ENCODE measurements at regions not wholly inside any gene's neighbourhood (a gene's known extent, or its start where the extent isn't known, plus 50 kb on each side); places are given as distances from the start of the nearest gene placed in this dataset.

DNA sequence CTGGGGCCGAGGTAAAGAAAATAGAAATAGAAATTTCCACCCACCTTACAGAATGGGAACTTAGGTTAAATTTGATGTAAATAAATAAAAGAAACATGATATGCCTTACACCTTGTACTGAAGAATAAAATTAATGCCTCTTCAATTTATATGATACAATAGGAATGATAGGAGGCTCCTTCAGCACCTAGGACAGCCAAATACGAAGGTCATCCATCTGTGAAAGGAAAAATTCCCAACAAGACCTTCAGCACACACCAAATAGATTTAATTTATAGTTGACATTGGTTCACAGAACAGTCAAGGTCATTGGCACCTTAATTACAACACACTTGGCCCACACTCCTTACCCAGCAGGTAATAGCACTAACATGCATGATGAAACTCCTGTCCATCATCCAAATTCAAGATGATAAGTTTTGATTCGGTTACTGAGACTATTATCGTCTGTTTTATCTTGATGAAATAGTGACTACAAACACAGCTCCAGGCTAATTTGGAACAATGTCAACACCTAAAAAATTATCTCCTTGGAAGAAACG is 250.9 kb downstream of the SNX13 start:
- DNase-seq (ENCODE audit: low read depth): peak; percentile 15

DNA sequence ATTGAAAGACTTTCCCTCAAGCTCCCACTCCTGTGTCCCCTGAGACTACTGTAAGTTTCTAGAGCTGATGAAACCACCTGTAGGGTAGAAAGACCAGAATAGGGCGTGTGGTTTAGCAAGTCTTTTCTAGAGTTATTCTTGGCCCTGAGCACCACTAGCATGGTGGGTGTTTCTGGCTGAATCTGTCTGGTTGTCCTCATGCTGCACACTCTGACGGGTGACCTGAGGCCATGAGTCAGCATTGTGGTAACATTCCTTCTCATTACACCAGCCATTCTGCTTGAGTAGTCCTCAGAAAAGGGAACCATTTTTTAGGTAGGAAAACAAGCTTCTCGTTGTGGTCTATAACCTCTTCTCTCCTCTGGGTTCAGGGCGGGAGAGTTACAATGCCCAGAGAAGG is 250.3 kb downstream of the SNX13 start:
- DNase-seq (ENCODE audit: low read depth): peak; percentile 82

GRCh38 chr7:17696422-17696821 is 243.9 kb downstream of the SNX13 start:
- peak; percentile 49 for DNase-seq (ENCODE audit: low read depth)

DNA sequence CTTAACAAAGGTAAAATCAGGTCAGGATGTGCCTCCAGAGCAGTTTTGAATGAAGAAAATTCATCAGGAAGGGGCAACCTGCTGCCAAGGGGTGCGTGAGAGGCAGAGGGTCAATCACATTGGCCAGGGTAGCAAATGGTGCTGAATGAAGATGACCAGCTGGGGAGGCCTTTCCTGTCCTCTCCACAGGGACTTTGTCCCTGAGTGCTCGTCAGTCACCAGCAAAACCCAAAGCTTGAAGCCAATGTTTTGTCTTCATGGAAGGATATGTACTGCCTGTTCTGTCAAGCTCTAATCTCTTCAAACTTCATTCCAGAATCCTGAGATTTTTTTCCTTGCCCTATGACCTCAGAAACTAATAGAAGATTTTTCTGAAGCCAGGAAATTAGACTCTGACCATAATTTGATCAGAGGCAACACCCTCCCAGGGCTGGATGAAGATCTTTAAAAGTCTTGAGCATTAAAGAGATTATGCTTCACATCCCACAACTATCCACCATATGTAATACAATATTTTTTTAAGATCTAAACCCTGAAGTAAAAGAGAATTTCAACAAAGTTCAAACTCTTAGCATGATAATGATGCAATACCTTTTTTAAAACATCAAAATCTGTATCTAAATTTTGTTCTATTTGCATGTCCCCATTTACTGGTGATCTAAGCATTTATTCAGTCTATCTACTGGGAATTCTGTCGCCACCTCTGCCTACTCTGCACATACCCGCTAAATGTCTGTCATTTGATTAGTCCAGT is 243.0 kb downstream of the SNX13 start:
- no peak for DNase-seq (ENCODE audit: low read depth)

DNA sequence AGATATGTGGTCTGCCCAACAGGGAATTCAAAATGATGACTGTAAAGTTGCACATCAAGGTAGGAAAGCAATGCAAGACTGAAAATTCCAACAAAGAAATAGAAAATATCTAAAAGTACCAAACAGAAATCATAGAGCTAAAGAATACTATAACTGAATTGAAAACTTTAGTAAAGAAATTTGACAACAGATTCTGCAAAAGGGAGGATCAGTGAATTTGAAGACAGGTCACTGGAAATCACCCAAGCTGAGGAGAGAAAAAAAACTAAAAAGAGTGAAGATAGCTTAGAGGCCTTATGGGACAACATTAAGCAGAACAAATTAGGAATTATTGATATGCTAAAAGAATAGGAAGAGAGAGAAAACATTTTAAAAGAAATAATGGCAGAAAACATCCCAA is 240.6 kb downstream of the SNX13 start:
- DNase-seq (ENCODE audit: low read depth): no peak

GRCh38 chr7:17700138-17700537 is 240.2 kb downstream of the SNX13 start:
- no peak for DNase-seq (ENCODE audit: low read depth)

GRCh38 chr7:17706275-17706674 is 234.0 kb downstream of the SNX13 start:
- no peak for DNase-seq (ENCODE audit: low read depth)

DNA sequence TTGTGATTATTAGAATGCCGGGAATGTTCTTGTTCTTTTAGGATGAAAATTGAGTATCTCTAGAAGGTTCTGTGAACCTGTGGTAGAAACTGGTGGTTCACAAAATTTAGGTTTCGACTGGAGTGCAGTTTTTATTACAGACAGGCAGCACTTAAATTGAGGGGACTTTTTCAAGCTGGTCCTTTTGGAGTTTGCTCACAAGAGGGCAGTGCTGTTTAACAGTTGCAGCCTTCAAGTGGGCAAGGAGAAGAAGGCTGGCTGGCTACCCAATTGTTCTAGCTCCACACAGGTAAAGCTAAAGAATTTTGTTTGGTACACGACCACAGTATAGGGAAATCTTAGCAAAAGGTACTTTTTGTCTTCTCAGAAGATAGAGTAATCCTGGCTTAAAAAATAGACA is 233.6 kb downstream of the SNX13 start:
- peak; percentile 68 for DNase-seq (ENCODE audit: low read depth)

DNA sequence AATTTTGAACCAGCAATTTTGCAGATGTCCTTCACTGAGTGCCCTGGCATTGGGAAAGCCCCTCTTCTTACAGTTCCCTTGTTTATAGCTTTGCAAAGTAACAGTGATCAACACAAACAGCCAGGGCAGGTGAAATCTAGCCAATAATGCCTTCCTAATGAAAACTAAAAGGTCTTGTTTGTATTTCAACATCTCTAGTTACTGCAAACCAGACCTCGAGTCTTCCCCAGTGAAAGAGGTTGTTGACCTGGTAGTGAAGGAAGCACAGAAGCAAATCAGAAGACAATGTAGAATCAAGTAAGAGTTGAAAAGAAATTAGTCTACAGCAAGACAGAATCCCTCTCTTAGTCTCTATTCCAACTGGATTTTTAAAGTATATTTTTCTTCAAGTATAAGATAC is 231.2 kb downstream of the SNX13 start:
- no peak for DNase-seq (ENCODE audit: low read depth)

DNA sequence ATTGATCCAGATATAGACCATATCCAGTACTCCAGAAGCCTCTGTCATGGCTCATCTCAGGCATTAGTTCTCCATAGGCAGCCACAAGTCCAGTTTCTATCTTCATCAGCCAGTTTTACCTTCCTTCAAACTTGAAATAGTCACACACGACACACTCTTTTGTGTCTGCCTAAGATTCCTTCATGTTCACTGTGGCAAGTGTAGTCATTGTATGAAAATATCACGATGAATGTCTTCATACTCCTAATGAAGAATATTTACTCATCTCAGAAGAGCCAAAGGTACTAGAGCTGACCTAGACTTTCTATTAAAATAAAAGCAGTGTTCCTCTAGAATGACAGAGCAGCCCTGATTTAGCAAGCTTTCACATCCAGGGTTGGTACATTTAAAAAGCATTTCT is 230.7 kb downstream of the SNX13 start:
- no peak for DNase-seq (ENCODE audit: low read depth)

DNA sequence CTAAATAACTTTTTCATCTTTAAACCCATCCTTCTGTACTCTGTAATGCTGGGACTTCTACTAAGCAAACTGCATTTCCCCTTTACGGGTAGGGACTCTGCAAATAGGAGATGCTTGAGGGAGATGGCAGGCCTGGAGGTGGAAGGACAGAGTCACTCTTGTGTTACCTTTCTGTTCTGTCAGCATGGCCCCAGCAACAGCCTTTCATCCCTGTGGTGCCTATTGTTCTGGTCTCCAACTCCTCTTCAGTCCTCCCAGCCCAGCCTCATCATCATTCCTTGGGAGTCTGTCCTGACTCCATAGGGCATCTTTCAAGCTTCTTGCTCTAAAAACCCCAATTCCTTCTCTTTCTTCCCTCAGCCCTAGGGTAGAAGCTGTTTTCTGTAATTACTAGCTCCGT is 230.0 kb downstream of the SNX13 start:
- DNase-seq (ENCODE audit: low read depth): no peak

DNA sequence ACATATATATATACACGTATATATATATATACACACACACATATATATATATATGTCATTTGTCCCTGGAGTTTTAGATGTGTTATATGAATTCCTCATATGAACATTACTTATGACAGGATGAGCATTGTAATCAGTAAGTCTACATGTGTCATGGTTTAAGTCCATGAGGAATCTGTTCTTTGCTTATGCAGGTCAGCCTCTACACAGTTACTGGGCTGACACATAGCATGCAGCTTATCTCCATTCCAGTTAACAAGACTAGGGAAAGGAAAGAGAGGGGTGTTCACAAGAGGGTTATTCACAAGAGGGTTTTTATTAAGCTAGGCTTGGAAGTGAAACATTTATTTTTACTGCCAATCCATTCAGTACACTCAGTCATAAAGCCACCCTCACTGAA is 226.7 kb downstream of the SNX13 start:
- DNase-seq (ENCODE audit: low read depth): peak; percentile 27

- no peak for DNase-seq (ENCODE audit: low read depth)
These were observed 223.5 kb downstream of the SNX13 start for GRCh38 chr7:17716816-17717215.

- no peak for DNase-seq (ENCODE audit: low read depth)
These were observed 220.3 kb downstream of the SNX13 start for GRCh38 chr7:17719998-17720397.

- DNase-seq (ENCODE audit: low read depth): no peak
These were observed 218.5 kb downstream of the SNX13 start for GRCh38 chr7:17721736-17722285.

DNA sequence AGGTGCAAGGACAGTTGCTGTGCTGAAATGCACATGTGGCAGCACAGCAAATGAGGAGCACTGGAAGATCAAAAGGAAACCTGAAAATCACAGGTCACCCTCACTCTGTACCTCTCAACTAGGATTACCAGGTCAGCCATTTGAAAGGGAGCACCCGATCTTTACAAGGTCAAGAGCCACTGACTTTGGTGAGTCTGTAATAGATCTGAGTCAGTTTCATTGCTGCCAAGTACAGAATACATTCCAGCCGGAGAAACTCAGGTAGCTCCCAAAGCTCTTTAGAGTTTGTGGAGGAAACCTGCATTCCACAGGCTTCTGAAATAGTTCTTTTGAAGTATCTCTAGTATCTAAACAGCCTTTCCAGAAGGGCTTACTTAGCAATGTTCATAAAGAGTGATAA is 217.5 kb downstream of the SNX13 start:
- DNase-seq (ENCODE audit: low read depth): no peak

- DNase-seq (ENCODE audit: low read depth): peak; percentile 85
These were observed 214.5 kb downstream of the SNX13 start for GRCh38 chr7:17725821-17726220.

DNA sequence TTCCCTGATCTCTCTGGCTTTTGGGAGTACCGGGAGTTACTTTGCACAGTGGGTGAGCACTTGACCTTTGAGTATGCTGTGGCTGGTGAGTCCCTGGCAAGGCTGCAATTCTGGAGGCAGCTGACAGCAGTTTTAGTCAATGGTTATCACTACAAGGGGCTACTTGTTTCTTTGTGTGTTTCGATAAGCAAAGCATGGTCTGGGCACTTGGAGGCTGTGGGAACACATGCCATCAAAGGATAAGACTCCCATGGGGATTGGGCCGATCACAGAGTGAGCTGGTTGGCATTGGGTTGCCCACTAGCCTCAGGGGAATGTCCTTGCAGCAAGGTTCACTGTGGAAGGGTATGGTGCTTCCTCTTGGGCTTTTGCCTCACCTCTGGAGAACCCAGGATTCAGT is 208.2 kb downstream of the SNX13 start:
- DNase-seq (ENCODE audit: low read depth): no peak

All from amniotic epithelial cell (primary cell).